ENCODE measurements at regions not wholly inside any gene's neighbourhood (a gene's known extent, or its start where the extent isn't known, plus 50 kb on each side); places are given as distances from the start of the nearest gene placed in this dataset.

DNA sequence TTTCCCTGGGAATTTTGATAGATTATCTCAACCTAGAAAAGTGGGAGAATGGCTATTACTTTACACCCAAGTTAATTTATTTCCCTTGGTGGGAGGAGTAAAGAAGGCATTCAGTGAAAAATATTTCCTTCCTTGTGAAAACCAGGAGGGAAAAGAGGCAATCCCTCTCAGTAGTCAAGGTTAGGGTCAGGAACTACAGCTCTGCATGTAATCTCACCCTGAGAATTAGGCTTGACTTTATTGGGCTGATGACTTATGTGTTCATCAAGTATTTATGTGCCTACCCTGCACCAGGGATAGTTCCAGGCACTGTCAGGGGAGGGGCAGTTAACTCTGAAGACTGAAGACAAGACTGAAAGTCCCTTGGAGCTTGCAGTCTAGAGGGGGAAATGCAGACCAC, 281.8 kb downstream of the DLEU7 start:
- DNase-seq (ENCODE audit: low read depth, low spot score) = no peak
- in situ Hi-C loops (cut with HindIII; ENCODE audit: low sequenced_read_pairs) = no loop called here
- no peak overlapping the region for H3K4me3 ChIP-seq (ENCODE audit: low read depth, low read length)
- TF ChIP-seq CTCF (IDR thresholded peaks at IDR 0.05; ENCODE audit: low read depth, low read length) = no peak

GRCh38 chr13:50566646-50567045, 276.8 kb downstream of the DLEU7 start:
- no peak for DNase-seq (ENCODE audit: low read depth, low spot score)
- in situ Hi-C loops (cut with HindIII; ENCODE audit: low sequenced_read_pairs) = no loop called here
- H3K4me3 ChIP-seq (ENCODE audit: low read depth, low read length) = no peak overlapping the region
- TF ChIP-seq CTCF (IDR thresholded peaks at IDR 0.05; ENCODE audit: low read depth, low read length) = no peak

DNA sequence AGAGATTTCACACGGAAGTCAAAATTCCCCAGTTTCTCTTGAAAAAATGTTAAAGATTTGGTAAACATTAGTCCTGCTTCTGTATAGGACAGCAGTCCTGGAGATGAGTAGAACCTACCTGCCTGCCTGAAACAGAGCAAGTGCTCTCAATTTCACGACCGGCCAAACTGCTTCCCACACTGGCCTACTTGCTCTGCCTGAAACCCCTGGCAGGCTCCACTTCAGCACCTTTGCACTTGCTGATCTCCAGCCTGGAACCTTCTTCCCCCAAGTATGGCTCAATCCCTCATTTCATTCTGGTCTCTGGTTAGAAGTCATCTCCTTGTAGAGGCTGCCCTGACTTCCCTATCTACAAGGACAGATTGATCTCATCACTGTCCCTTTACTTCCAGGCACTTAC, 271.4 kb downstream of the DLEU7 start:
- in situ Hi-C loops (cut with HindIII; ENCODE audit: low sequenced_read_pairs) = no loop called here
- TF ChIP-seq CTCF (IDR thresholded peaks at IDR 0.05; ENCODE audit: low read depth, low read length) = no peak

GRCh38 chr13:50573066-50573465, 270.4 kb downstream of the DLEU7 start:
- no peak overlapping the region for H3K4me3 ChIP-seq (ENCODE audit: low read depth, low read length)
- DNase-seq (ENCODE audit: low read depth, low spot score) = no peak
- TF ChIP-seq CTCF (IDR thresholded peaks at IDR 0.05; ENCODE audit: low read depth, low read length) = no peak
- in situ Hi-C loops (cut with HindIII; ENCODE audit: low sequenced_read_pairs) = no loop called here

More for the DNA sequence above, 271.4 kb downstream of the DLEU7 start:
- H3K4me3 ChIP-seq (ENCODE audit: low read depth, low read length) = no peak overlapping the region
- no peak for DNase-seq (ENCODE audit: low read depth, low spot score)

DNA sequence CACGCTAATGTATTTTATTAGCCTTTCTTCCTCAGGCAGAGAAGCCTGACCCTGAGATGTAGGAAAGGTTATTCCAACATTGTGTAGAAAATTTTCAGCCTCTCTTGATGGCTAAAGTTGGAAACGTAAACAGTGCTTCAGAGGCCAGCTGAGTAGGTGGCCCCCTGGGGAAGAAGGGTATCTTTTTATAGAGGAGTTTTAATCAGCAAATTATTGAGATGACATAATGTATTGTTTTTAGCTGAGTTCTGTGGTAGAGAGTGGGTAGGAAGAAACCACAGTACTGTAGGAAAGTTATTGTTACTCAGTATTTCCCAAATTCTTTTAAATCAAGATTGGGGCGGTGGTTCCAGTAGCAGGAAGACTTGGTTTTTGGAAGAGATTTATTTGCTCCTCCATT, 268.8 kb downstream of the DLEU7 start:
- no peak for TF ChIP-seq CTCF (IDR thresholded peaks at IDR 0.05; ENCODE audit: low read depth, low read length)
- in situ Hi-C loops (cut with HindIII; ENCODE audit: low sequenced_read_pairs) = no loop called here

DNA sequence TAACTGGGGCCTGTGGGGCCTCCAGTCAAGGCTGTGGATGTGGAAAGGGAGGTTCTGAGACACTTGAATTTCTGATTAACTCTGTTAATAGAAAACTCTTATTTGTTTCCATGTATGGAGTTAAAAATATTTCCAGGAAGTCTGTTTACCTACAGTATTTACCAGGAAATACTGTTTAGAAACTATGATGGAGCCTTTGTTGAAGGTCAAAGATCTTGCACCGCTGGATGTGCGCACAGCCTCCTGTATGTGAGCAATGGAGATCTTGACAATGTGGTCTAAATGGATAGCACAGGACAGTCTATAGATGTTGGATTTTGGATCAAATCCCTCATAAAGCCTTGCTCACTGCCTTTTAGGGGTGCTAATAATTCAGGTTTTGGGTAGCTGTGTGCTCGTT, 268.4 kb downstream of the DLEU7 start:
- no peak overlapping the region for H3K4me3 ChIP-seq (ENCODE audit: low read depth, low read length)
- DNase-seq (ENCODE audit: low read depth, low spot score) = no peak
- in situ Hi-C loops (cut with HindIII; ENCODE audit: low sequenced_read_pairs) = no loop called here
- TF ChIP-seq CTCF (IDR thresholded peaks at IDR 0.05; ENCODE audit: low read depth, low read length) = no peak

More for the DNA sequence above, 268.8 kb downstream of the DLEU7 start:
- no peak overlapping the region for H3K4me3 ChIP-seq (ENCODE audit: low read depth, low read length)
- peak; percentile 88 for DNase-seq (ENCODE audit: low read depth, low spot score)

GRCh38 chr13:50576156-50576555, 267.3 kb downstream of the DLEU7 start:
- no peak for TF ChIP-seq CTCF (IDR thresholded peaks at IDR 0.05; ENCODE audit: low read depth, low read length)
- no peak for DNase-seq (ENCODE audit: low read depth, low spot score)
- in situ Hi-C loops (cut with HindIII; ENCODE audit: low sequenced_read_pairs) = no loop called here
- no peak overlapping the region for H3K4me3 ChIP-seq (ENCODE audit: low read depth, low read length)

Data from astrocyte of the spinal cord (primary cell).